NCI-H510A treated with DMSO at 0.1 percent for 48 hours (cell line): ENCODE measurements at regions not wholly inside any gene's neighbourhood (a gene's known extent, or its start where the extent isn't known, plus 50 kb on each side); places are given as distances from the start of the nearest gene placed in this dataset.

Experiments used
- DNase-seq: peaks from one replicate; lab custom pipeline; 2025; lab: John Stamatoyannopoulos, UW

DNA sequence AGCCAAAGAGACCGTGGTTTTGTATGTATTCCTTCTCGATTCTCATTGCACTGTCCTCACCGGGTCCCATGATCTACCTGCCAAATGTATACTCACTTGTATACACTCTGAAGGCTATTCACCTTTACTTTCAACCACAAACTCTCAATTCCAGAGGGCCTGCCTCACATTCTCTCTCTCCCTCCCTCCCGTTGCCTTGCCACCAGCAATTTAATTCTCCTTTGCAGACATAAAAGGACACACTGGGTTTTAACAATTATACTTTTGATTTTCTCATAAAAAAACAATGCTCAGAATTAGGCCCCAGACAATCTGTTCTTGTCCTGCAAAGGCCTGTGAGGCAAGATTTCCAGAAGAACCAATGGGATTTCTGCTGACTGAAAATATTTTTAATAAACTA is 265.1 kb upstream of the PSMD7 start:
- no peak for DNase-seq

DNA sequence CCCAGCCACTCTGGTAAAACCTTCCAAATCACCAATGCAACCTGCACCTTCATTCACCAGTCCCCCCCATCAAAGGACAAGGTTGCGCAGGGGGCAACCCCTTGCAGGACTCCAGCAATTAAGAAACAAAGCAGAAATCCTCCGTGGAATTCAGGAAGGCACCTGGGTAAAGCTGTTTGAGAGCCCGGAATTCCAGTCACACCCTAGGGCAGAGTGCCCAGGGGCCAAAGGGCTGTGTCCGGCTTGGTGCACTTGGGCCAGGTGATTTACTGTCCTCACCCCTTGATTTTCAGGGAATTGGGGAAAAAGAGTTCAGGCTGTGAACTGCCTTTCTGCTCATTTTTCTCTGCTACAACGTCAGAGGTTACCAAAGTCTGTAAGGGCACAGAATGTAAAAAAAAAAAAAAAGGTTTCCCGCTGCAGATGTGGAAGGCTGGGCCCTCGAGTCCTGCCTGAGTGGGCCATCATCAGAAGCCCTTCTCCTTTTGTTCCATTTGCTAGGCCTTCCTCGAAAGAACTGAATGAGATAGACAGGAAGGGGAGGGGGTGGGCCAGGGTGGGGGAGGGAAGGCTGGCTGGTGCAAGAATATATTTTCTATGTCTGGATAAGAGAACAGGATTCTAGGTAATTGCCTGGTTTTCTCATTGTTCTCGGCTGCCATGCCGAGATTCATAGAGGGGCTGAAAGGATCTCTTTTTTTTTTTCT is 266.5 kb upstream of the PSMD7 start:
- DNase-seq, result no peak

DNA sequence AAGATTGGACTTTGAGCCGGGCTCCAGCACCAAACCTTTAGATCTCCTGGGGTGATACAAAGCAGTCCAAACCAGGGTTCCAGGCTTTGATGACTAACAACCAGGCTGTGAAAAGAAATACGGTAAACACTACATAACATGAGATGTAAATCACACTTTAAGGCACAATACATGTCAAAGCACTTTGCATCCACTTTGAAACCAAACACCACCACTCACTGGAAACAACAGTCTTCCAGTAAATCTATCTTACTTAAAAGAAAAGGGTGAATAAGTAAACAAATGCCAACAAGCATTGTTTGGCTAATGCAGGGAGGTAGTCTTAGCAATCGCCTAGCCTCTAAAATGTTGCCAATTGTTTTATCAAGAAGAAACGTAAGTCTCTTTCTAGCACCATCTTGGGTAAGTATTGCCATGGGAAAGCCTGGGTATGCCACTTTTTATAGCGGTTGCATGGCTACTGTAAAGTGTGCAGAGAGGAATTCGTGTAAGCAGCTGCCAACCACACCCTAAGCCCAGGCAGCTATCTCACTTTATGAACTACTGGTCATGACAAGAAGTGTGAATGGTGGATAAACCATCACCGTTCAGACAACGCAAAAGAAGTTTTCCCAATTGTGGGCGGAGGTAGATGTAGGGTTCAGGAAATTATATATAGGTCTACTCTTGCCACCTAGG is 267.4 kb upstream of the PSMD7 start:
- DNase-seq, result peak; percentile 78

DNA sequence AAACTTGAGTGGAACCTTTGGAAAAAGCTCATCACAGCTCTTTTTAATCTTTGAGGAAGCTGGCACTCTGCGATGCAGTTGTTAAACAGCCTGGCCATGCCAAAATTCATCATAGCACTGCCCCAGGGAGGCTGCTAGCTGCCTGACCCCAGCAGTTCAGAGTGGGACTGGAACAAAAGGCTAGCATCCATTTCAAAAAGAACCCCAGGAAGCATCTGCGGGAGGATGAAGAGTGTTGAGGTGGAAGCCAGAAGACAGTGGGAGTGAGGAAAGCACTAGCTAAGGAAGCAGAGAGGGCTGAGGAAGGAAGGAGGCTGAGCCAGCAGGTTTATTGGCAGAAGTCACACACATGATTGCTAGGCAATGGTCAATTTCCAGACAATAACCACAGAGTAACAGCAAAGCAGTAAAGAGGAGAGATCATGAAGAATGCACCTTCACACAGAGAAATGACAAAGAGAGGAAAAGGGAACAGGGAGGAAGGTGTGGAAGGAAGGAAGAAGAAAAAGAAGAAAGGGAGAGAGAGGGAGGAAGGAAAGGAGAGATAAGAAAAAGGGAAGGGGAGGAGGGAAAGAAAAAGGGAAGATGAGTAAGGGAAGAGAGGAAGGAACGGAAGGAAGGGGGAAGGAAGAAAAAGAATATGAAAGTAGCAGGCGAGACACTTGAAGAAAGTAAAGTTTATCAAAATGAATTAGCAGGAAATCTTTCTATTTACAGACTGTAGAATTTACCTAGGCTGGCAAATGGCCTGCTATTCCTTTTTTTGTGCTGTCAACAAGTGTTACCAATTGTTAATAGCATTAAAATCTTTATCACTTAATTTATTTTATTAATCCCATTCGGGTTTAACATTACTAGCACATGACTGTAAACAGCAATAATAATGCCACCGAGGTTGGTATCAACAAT is 270.0 kb upstream of the PSMD7 start:
- DNase-seq, result no peak

DNA sequence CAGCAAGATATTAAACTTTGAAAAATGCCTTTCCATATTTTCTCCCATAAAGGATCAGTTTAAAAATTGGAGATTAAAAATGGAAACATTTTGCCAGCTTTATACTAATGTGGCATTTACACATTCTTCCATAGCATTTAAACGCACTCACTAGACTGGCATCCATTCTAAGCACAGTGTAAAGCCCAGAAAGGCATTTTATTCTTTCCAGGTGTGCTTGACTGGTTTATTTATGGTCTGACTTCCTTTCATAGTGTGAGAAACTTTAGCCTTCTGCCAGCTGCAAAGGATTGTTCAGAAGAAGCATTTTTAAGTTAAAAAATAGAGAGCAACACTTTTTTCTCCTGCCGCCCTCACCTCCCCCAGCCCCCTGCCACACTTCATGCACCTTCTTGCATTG is 271.7 kb upstream of the PSMD7 start:
- no peak for DNase-seq

DNA sequence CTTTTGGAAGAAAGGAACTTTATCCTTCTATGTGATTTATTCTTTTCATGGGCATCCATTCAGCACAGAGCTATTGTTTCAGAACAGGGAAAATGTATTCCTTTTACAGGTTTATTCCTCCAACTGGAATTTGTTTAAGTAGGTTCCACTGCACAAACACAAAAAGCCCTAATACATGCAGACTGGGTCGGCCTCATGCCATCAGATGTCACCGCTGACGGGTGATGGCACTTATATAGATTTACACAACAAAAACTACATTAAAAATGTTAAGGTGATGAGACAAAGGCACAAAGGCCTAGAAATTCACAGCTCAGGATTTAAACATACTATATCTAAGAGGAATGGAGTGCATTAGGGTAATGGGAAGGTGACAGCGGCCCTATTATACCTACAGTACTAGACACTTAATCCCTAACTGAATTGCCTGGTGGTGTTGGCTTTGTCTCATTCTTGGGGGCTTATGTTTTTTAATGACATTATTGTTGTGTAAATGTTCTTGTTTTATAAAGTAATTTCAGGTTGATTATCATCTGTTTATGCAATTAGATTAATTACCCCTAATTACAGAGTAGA is 276.4 kb upstream of the PSMD7 start:
- no peak for DNase-seq

DNA sequence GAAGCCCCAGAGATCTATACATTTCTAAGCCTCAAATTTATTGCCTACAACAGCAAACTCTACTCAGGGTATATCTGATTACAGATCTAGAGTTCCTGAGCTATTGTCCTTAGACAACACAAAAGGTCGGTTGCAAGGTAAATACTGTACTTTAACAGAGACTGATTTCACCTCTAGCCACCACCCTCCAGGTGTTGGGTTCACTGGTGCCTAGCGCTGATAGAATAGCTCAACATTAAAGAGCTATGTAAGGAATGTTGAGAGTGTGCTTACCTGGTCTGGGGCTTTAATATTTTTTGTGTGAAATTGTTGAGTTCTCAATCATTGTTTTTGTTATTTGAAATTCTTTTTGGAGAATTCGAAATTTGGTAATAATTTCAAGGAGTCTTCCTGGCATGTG is 277.0 kb upstream of the PSMD7 start:
- DNase-seq, result peak; percentile 52

DNA sequence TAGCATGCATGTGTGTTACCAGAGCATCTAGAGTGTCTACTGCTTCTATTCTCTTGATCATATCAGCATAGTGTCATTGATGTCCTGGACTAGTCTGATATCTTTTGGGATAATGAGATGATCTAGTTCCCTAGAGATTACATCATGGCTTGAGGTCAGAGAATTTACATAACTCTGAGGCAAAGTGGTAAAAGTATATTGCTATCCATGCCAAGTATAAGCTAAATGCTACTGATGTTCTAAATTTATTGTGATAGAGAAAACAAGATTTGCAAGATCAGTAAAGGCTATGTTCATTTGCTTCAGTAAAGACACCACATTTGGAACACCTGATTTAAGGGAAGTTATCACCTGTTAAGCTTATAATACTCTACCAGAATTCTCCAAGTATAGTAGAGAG is 280.7 kb upstream of the PSMD7 start:
- DNase-seq, result no peak

DNA sequence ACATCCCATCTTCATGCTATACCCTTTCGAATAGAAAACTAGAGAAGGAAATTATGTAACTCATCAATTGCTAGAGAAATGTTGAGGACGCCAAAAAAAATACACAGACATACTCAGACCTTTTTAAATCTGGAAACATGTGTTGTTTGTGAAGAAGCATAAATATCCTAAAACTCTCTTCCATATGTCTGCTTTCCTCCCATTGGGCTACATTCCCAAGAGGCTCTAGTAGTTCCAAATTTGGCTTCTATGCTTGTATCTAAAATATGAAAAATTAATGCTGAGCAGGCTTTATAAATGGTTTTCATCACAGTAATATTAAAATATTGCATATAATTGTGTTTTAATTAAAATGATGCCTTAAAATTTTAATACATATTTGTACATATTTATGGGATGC is 297.9 kb upstream of the PSMD7 start:
- DNase-seq, result no peak

DNA sequence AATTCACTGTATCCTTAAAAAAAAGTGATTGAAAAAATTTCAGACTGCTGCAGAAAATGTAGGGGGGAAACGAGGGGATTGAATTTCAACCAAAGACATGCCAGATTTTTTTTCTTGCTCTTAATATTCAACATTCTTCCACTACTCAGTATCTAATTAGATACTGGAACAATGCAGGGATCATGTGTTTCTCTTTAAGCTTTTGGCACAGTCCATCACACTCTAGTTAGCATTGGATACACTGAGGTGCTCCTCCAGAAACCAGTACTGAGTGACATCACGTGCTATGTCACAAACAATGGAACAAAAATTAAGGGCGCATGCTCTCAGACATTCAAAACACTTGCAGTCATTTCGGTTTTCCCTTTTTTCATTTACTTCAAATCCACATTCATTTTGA is 298.6 kb upstream of the PSMD7 start:
- DNase-seq, result no peak

DNA sequence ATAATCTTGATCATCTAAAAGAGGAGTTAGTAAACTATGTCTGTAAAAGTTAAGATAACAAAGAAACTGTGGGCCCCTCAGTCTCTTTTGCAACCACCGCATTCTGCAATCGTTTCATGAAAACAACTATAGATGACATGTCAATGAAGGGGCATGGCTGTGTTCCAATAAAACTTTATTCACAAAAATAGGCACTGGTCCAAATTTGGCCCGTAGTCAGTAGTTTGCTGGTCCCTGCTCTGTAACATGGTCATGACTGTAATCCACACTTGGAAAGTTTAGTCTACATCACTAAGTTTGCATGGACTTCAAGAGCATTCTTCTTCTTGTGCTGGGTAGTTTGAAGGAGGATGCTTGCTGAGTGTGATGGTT is 299.3 kb upstream of the PSMD7 start:
- no peak for DNase-seq

DNA sequence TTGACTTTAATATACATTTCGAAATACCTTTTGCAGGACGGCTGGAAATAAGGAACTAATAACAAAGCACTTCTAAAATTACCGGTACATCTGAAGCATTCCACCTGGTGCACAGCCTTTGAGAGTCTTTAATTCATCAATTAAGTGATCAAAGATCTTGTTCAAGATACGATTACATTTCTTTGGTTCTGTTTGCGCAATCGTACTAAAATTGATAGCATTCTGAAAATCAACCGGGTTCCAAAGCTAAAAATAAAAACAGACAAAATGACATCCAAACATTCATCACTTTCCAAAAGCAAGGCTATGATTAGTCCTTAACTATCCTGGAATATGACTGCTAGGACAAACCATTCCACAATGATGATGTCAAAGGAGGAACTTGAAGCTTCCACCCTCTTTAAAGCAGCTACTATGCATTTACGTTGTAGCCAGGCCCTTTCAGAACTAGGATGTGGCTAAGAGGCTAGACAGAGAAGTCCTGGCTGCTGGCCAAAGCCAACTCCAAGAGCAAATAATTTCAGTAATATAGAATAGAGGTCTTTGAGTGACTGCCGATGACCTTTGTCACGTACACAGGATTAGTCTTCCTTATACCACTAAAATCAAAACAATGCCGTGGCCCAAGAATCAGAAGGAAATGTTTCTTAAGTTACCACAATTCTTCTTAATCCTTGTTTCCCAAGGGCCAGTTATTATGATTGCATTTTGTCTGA is 299.8 kb upstream of the PSMD7 start:
- DNase-seq, result peak; percentile 65

DNA sequence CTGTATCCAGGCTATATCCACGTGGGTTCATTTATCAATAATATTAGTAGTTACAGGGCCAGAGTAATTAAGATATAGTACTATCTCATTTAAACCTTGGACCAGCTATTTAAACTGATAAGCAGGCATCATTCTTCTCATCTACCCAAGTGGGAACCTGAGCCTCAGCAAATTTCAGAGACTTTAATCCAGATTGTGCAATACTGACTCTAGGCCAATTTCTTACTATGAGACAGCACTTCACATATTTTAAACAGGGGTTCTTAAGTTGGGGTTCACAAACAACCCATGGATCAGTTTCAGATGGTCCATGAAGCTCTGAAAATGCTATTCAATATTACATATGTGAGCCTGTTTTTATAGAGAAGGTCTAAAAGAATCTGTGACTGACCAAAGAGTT is 302.7 kb upstream of the PSMD7 start:
- DNase-seq, result no peak

DNA sequence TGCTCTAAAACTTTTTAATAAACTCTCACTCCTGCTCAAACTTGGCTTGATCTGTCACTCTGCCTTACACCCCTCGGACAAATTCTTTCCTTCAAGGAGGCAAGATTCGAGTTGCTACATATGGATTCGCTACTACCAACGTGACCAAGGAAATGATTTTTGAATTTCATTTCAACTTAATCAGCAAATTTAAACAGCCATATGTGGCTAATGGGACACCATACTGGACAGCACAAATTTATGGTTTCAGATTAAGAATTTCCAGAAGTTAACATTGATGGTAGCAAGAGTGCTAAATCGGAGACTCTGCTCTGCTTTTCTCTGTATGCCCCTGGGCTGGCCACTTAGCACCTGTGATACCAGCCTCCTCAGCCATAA is 318.2 kb upstream of the PSMD7 start:
- DNase-seq, result no peak

DNA sequence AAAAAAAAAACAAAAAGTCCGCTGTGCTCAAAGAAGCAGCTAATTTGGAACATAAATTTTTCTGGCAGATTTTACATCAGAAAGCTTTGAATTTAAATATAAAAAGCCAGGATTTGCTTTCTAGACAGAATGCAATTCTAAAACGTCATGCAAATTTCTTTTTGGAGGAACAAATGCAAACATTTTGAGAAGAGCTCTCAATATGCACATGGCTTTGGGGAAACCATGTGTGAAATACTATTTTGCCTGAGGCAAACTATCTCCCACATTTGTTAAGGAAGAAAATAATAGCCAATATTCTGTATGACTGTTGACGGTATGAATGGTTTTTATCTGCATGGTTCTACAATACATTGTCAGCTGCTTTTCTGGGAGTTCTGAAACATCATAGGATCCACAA is 320.0 kb upstream of the PSMD7 start:
- no peak for DNase-seq

DNA sequence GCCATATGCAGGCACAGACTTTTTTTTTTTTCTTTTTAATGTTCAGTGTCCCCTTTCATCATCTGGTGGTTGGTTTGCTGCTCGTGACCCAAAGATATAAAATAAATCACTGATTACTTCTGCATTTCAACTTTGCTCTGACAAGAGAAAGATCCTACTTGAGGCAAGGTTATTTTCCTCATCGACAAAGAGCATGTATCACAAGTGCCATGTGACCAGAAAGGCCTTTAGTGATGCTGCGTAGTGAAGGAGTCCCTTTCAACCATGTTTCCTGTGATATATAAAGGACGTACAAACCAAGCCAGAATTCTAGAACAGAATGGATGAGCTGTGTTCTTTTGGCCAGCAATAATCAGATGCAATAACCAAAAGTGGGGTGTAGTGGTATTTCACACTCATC is 323.4 kb upstream of the PSMD7 start:
- no peak for DNase-seq

DNA sequence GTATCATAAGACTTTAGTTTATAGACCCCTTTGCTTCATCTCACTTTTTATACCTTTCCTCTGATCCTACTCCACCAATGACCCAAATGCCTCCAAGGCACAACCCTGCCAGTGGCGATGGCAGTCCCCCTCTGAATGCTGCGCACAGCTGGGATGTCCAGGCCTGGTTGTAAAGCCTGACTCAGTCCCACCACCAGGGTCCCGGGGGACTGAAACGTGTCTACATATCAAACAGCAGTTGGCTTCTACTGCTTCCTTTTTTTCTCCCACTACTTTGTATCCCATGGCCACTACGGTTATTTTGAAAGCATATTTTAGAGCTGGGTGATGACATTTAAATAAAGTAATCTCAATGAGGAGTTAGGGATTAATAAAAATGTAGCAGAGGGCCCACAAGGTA is 329.8 kb upstream of the PSMD7 start:
- no peak for DNase-seq

DNA sequence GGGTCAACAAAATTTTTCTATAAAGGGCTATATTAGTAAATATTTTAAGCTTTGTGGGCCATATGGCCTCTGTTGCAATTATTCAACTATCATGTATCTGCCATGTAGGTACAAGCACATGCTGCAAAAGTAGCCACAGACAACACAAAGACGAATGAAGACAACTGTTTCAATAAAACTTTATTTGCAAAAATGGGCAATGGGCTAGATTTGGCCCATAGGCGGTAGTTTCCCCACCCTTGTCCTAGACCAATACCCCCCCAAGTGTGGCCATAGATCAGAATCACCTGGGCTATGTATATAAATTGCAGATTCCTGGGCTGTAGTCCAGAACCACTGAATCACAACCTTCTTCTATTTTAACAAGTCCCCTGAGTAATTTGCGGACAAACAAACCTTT is 331.0 kb upstream of the PSMD7 start:
- no peak for DNase-seq

DNA sequence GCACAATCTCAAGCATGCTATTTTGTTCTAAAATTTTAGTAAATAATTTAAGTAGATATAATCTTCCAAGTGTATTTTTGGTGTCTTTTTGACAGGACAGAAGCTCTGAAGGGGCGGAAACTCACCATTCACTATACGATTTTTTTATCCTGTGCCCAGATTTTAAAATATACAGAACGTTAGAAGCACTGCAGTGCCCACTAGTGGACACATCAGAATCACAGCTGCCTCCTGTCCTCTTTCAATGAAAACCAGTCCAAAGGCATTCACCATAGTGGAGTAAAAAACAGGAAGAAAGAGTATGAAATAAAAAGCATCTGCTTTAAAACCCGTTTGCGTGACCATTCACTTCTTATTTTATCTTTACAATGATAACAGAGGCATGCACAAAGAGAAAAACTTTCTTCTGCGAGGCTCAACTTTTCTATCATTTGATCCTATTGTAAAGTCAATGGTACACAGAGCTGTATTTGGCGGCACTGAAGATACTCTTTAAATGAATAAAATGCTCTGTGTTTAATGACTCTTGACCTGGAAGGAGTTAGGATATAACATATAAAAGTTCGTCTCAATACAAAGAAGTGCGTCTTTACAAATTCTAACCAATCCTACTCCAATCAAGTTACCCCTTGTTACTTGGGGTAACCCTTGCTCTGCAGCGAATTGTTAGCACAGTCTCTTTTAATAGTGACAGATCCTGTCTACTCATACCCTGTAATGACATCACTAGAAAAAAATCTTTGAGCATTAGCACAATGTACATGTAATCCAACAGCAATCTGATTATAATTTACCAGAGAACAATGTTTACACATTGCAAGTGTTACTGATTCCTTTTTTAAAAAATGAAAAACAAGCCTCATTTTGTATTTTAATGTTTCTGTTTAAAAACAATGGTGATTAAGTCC is 339.8 kb upstream of the PSMD7 start:
- peak; percentile 50 for DNase-seq

DNA sequence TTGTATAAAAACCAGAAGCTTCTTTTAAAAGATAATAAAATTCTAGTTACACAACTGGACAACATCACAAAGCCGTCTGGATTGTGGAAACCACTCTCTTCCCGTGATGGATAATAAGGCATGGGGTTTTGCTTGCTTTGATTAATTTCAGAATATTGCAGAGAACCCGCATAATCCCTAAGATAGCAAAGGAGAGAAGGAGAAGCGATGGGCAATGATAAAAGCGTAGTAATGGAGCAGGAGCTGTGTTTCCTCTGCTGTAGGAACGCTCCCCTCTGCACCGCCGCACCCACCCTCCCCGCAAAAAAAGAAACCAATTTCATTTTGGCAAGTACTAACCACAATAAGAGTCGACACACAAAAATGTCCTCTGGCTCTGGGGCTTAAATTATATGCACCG is 340.9 kb upstream of the PSMD7 start:
- no peak for DNase-seq

DNA sequence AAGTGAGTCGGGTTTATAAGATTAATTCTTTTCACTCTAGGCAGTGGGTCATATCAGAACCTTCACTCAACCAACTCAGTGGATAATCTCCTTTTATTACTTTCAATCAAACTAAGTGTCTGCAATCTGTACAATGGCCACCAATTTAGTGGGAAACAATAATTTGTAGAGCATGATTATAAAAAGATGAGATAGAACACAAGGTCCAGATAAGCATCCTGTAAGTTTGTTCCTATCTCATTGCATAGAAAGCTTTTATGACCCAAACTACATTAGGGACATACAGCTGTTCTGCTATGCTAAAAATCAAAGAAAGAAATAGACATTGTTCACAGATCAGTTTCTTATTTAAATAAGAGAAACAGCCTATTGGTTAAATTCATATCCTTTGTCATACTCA is 341.4 kb upstream of the PSMD7 start:
- DNase-seq, result no peak
